ENCODE measurements at regions not wholly inside any gene's neighbourhood (a gene's known extent, or its start where the extent isn't known, plus 50 kb on each side); places are given as distances from the start of the nearest gene placed in this dataset.

GRCh38 chr13:50747737-50748350, 95.6 kb downstream of the DLEU7 start:
- TF ChIP-seq CTCF (IDR thresholded peaks at IDR 0.05 in 8 of 11, conservative IDR thresholded peaks at IDR 0.05 in 3 of 11) (no peak), POLR2AphosphoS5 (IDR thresholded peaks at IDR 0.05) (no peak)
